ENCODE measurements at regions not wholly inside any gene's neighbourhood (a gene's known extent, or its start where the extent isn't known, plus 50 kb on each side); places are given as distances from the start of the nearest gene placed in this dataset.

GRCh38 chr7:142477079-142477651 lies 219.3 kb upstream of the PRSS58 start:
- Histone ChIP-seq H3K4me1 (ENCODE audit: insufficient read depth, low read length, poor library complexity, severe bottlenecking) (no peaks in the 10 kb centered on the region), H3K36me3 (ENCODE audit: insufficient read depth, low read length, poor library complexity, severe bottlenecking) (no peaks in the 10 kb centered on the region), H3K27me3 (replicated peaks; ENCODE audit: insufficient read depth, low read depth, low read length, poor library complexity) (no peaks in the 10 kb centered on the region), H3K27ac (ENCODE audit: low read depth, low read length, poor library complexity, severe bottlenecking) (no peak overlapping the region), H3K9me3 (ENCODE audit: low read depth, low read length, poor library complexity, severe bottlenecking) (no peaks in the 10 kb centered on the region), H3K4me3 (ENCODE audit: low read depth, low read length, poor library complexity, severe bottlenecking) (no peak overlapping the region)
- BruUV-seq (replicated peaks): no TSS peak
- intact Hi-C loops (cut with micrococcal nuclease; ENCODE audit: unreplicated experiment): no loop called here
- DNase-seq (ENCODE audit: low spot score): no peak
- TF ChIP-seq EZH2 (IDR thresholded peaks at IDR 0.05; ENCODE audit: borderline replicate concordance, low read depth, low read length, poor library complexity, severe bottlenecking) (no peak), CTCF (conservative IDR thresholded peaks at IDR 0.05; ENCODE audit: low read depth, low read length) (no peak)
- POLR2A ChIA-PET (ENCODE audit: low non-redundant PET): no interaction called here
- CTCF ChIA-PET: interaction anchor here (1.6 kb wide), 1 partner anchor 10 kb away, joined by 7 read pairs; no protein-coding TSS in a partner anchor

GRCh38 chr7:142476077-142476476 lies 218.2 kb upstream of the PRSS58 start:
- Histone ChIP-seq H3K27me3 (replicated peaks; ENCODE audit: insufficient read depth, low read depth, low read length, poor library complexity) (no peaks in the 10 kb centered on the region), H3K4me1 (ENCODE audit: insufficient read depth, low read length, poor library complexity, severe bottlenecking) (no peaks in the 10 kb centered on the region), H3K4me3 (ENCODE audit: low read depth, low read length, poor library complexity, severe bottlenecking) (no peak overlapping the region), H3K36me3 (ENCODE audit: insufficient read depth, low read length, poor library complexity, severe bottlenecking) (no peaks in the 10 kb centered on the region), H3K9me3 (ENCODE audit: low read depth, low read length, poor library complexity, severe bottlenecking) (no peaks in the 10 kb centered on the region), H3K27ac (ENCODE audit: low read depth, low read length, poor library complexity, severe bottlenecking) (no peak overlapping the region)
- CTCF ChIA-PET: no interaction called here
- DNase-seq (ENCODE audit: low spot score): no peak
- no TSS peak for BruUV-seq (replicated peaks)
- intact Hi-C loops (cut with micrococcal nuclease; ENCODE audit: unreplicated experiment): no loop called here
- POLR2A ChIA-PET (ENCODE audit: low non-redundant PET): no interaction called here
- TF ChIP-seq CTCF (conservative IDR thresholded peaks at IDR 0.05; ENCODE audit: low read depth, low read length) (no peak), EZH2 (IDR thresholded peaks at IDR 0.05; ENCODE audit: borderline replicate concordance, low read depth, low read length, poor library complexity, severe bottlenecking) (no peak)

- H3K4me1 ChIP-seq (ENCODE audit: insufficient read depth, low read length, poor library complexity, severe bottlenecking): no peaks in the 10 kb centered on the region
- no peak overlapping the region for H3K4me3 ChIP-seq (ENCODE audit: low read depth, low read length, poor library complexity, severe bottlenecking)
- intact Hi-C loops (cut with micrococcal nuclease; ENCODE audit: unreplicated experiment): loop anchor here (5.0 kb wide), 1 partner anchor 40 kb away; no protein-coding TSS in a partner anchor
- H3K9me3 ChIP-seq (ENCODE audit: low read depth, low read length, poor library complexity, severe bottlenecking): no peaks in the 10 kb centered on the region
- CTCF ChIA-PET: interaction anchor here (0.6 kb wide), 1 partner anchor 74 kb away, joined by 9 read pairs; no protein-coding TSS in a partner anchor
- no peak for DNase-seq (ENCODE audit: low spot score)
- no peaks in the 10 kb centered on the region for H3K27me3 ChIP-seq (replicated peaks; ENCODE audit: insufficient read depth, low read depth, low read length, poor library complexity)
- H3K36me3 ChIP-seq (ENCODE audit: insufficient read depth, low read length, poor library complexity, severe bottlenecking): no peaks in the 10 kb centered on the region
- no peak for TF ChIP-seq CTCF (conservative IDR thresholded peaks at IDR 0.05; ENCODE audit: low read depth, low read length)
- TF ChIP-seq EZH2 (IDR thresholded peaks at IDR 0.05; ENCODE audit: borderline replicate concordance, low read depth, low read length, poor library complexity, severe bottlenecking): no peak
- H3K27ac ChIP-seq (ENCODE audit: low read depth, low read length, poor library complexity, severe bottlenecking): no peak overlapping the region
- BruUV-seq (replicated peaks): no TSS peak
- POLR2A ChIA-PET (ENCODE audit: low non-redundant PET): no interaction called here
Measured at GRCh38 chr7:142471820-142472219, 214.0 kb upstream of the PRSS58 start.
